Muscle layer of colon (tissue), 2 donors: ENCODE measurements at regions not wholly inside any gene's neighbourhood (a gene's known extent, or its start where the extent isn't known, plus 50 kb on each side); places are given as distances from the start of the nearest gene placed in this dataset.

Source experiments
- H3K27ac ChIP-seq: one replicate; pipeline ENCODE4 v1.7.0; 2013; ENCODE audit warnings: low read depth, mild to moderate bottlenecking, low read length, moderate library complexity
- H3K27me3 ChIP-seq, 2 donors: one replicate each; pipeline ENCODE4 v1.7.0; 2013; ENCODE audit warnings: low read length in 2 of 2, mild to moderate bottlenecking in 2 of 2; ENCODE audit not compliant: insufficient read depth in 2 of 2, control insufficient read depth in 1 of 2
- H3K36me3 ChIP-seq: one replicate; pipeline ENCODE4 v1.7.0; 2013; ENCODE audit warnings: mild to moderate bottlenecking, low read length; ENCODE audit not compliant: insufficient read depth
- H3K4me1 ChIP-seq: one replicate; pipeline ENCODE4 v1.7.0; 2013; ENCODE audit warnings: mild to moderate bottlenecking, low read length; ENCODE audit not compliant: insufficient read depth
- H3K4me3 ChIP-seq, 2 donors: one replicate each; pipeline ENCODE4 v1.7.0; 2013; ENCODE audit warnings: low read length in 2 of 2, low read depth in 1 of 2, mild to moderate bottlenecking in 1 of 2, moderate library complexity in 1 of 2
- H3K9ac ChIP-seq: one replicate; pipeline ENCODE4 v1.7.0; 2013; ENCODE audit warnings: low read length
- H3K9me3 ChIP-seq: one replicate; pipeline ENCODE4 v1.7.0; 2013; ENCODE audit warnings: mild to moderate bottlenecking, low read length
- donor health status: abdominal sarcoma.
- donor health status: Adenocarcinoma of cecum.

DNA sequence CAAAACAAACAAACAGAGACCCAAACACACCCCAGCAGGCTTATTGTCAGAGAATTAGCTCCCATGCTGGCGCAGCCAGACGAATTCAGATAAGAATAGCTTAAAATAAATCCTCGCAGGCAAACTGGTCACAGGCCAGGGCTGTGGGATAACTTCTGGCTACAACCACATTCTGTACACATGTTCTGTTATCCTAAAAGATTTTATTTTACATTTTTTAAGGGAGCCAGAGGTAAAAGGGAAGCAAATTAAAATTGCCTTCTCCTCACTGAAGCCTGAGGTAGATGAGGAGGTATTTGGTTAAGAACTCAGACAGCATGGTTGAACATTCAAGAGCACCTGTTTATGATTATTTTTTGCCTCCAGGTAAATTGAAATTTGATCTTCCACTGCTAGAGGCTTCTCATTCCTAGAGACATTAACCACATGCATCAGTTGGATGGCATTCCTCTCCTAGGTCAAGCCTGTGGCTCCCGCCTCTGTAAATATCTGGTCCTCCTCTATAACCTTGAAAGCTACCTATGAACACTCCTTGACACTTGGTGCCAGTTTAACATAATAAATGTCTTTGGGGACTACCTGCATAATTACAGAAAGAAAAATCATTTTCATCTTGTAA lies 190.3 kb downstream of the SATB1 start:
- Histone ChIP-seq H3K36me3 (no peaks in the 10 kb centered on the region), H3K4me3 (no peak overlapping the region), H3K4me1 (no peaks in the 10 kb centered on the region), H3K27ac (no peak overlapping the region), H3K27me3 (no peaks in the 10 kb centered on the region), H3K9me3 (no peaks in the 10 kb centered on the region), H3K9ac (no peak overlapping the region)

DNA sequence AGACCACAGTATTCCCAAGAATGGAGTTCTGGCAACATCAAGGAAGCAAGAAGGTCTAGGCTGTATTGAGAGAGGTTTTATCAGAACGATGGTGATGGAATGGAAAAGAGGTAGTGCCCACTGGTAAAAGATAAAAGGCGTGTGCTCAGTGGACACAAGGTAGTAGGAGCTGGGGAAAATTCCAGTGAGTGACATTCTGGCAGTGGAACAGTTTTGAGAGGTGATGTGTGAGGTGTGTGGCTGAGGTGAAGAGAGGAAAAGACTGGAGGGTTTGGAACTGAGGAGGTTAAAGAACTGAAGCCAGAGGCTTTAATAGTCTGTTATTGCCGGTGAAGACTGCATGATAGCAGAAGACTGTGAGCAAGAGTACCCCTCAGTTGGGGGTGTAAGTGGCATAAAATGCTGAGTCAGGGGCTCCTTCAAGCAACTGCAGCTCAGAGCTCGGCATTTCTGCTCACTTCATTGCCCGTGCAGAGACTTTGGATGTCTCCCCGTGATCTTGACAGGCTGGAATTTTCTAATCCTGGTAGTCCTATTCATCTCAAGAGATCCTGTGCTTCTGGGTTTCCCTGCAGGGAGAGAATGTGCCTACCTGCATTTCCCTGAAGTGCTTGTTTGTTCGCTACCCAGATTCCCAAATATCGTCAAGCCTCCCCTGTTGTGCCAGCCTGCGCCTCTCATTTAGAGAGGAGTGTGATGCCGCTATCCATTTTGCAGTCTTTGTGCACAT lies 191.0 kb downstream of the SATB1 start:
- Histone ChIP-seq H3K27ac (no peak overlapping the region), H3K27me3 (no peaks in the 10 kb centered on the region), H3K4me1 (no peaks in the 10 kb centered on the region), H3K36me3 (no peaks in the 10 kb centered on the region), H3K4me3 (no peak overlapping the region), H3K9me3 (no peaks in the 10 kb centered on the region), H3K9ac (no peak overlapping the region)

DNA sequence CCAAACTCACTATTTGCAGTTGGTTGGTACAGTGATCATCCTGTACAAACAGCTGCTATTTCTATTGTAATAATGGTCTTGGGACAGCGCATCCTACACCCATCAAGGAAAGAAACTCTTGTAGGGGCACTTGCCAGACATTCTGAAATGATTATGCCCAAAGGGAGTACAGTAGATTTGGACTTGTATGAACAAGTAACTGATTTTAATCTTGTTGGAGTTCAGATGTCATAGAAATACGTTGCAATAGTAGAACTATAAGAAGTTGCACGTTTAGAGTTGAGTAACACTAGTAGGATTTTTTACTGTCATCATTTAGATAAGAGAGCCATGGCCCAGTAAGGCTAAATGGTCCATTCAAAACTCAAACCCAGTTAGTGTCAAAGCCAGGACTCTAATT lies 192.8 kb downstream of the SATB1 start:
- H3K9me3 ChIP-seq: no peaks in the 10 kb centered on the region
- no peaks in the 10 kb centered on the region for H3K36me3 ChIP-seq
- H3K27ac ChIP-seq: no peak overlapping the region
- H3K4me3 ChIP-seq: no peak overlapping the region
- H3K4me1 ChIP-seq: no peaks in the 10 kb centered on the region
- H3K27me3 ChIP-seq: no peaks in the 10 kb centered on the region
- H3K9ac ChIP-seq: no peak overlapping the region

DNA sequence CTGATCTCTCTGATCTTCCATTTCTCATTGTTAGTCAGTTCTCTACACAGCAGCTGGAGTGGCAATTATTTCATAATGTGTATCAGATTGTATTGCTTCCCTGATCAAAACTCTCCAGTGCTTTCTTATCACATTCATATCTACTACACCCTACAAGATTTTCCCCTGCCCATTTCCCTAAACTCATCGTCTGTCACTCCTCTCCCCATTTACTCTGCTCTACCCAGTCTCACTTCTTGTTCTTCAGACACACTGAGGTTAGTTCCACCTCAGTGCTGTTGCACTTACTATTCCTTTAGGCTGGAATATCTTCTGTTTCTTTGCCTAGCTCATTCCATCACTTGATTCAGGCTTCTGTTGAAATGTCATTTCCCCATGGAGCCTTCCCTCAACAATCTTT lies 197.1 kb downstream of the SATB1 start:
- Histone ChIP-seq H3K4me3 (no peak overlapping the region), H3K27ac (no peak overlapping the region), H3K27me3 (no peaks in the 10 kb centered on the region), H3K36me3 (no peaks in the 10 kb centered on the region), H3K9me3 (no peaks in the 10 kb centered on the region), H3K9ac (no peak overlapping the region), H3K4me1 (no peaks in the 10 kb centered on the region)

DNA sequence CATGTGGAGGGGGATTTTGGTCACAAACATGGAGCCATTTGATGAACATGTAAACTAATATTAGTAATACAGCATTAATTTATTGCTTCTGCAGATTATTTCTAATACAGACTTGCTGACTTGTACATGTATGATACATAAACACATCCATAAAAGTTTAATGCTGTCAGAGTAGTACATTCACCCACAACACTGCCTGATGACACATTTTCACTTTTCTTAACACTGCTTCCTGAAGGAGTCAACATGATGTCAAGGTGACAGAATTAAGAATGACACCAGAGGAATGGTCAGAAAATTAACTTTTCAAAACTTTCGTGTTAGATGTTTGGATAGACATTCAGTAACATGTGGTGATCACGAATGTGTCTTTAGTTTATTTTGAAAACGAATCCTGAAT lies 199.4 kb downstream of the SATB1 start:
- Histone ChIP-seq H3K4me1 (no peaks in the 10 kb centered on the region), H3K9ac (no peak overlapping the region), H3K4me3 (no peak overlapping the region), H3K27ac (no peak overlapping the region), H3K27me3 (no peaks in the 10 kb centered on the region), H3K9me3 (no peaks in the 10 kb centered on the region), H3K36me3 (no peaks in the 10 kb centered on the region)

DNA sequence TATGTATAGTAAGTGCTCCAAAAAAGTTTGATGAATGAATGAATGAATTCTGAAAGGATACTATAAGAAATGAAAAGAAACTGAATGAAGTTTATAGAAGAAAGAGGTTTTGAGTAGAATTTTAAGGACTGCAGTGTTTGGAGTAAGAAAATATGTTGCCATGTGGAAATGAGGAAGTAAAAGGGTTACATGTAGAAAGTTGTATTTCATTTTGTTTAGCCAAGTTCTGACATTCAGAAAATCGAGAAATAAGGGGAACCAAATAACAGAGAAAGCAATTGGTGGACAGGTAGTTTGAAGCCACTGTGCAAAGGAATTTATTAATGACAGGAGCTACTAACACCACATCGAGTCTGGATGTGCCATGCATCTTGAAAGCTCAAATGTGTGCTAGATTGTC lies 200.7 kb downstream of the SATB1 start:
- no peak overlapping the region for H3K4me3 ChIP-seq
- no peaks in the 10 kb centered on the region for H3K36me3 ChIP-seq
- H3K9ac ChIP-seq: no peak overlapping the region
- H3K27ac ChIP-seq: no peak overlapping the region
- H3K9me3 ChIP-seq: no peaks in the 10 kb centered on the region
- no peaks in the 10 kb centered on the region for H3K4me1 ChIP-seq
- H3K27me3 ChIP-seq: no peaks in the 10 kb centered on the region

DNA sequence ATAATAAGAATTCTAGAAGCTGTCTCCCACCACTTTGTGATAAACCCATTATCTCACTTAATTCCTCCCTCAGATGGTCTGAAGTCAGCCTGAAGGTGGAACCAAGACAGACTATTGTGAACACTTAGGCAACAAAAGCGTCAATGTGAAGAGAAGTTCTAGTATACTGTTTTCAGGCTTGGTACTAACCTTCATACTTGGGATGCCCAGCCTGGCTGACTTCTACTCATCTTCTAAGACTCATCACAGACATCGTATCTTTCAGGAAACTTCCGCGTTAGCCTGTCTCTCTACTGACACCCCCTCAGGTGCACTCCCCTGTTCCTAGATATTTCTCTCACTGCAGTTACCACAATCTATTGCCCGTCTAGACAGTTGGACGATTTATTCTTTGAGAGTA lies 201.2 kb downstream of the SATB1 start:
- H3K27ac ChIP-seq: no peak overlapping the region
- H3K4me1 ChIP-seq: no peaks in the 10 kb centered on the region
- H3K9me3 ChIP-seq: no peaks in the 10 kb centered on the region

DNA sequence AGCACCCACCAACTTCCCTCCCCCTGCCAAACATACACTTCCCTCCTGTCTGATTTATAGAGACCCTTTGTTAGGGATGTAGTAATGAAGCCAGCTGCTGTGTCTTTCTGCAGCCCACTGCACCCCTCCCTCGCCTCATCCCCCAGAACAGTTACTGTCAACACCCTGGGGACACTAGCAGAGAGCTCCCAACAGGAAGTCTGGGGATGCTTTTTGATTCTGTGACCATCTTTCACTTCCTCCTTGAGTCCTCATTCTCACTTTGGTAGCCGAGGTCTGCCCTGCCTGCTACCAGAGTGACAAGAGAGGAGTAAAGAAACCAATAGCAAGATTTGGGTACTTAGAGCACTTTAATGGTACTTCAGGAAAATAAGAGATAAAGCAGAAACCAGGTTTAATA lies 201.6 kb downstream of the SATB1 start:
- H3K9ac ChIP-seq: no peak overlapping the region
- no peaks in the 10 kb centered on the region for H3K9me3 ChIP-seq
- H3K4me3 ChIP-seq: no peak overlapping the region
- no peaks in the 10 kb centered on the region for H3K4me1 ChIP-seq
- no peaks in the 10 kb centered on the region for H3K36me3 ChIP-seq
- no peaks in the 10 kb centered on the region for H3K27me3 ChIP-seq
- no peak overlapping the region for H3K27ac ChIP-seq

More for the DNA sequence above, 201.2 kb downstream of the SATB1 start:
- H3K36me3 ChIP-seq: no peaks in the 10 kb centered on the region
- no peak overlapping the region for H3K9ac ChIP-seq
- H3K4me3 ChIP-seq: no peak overlapping the region
- no peaks in the 10 kb centered on the region for H3K27me3 ChIP-seq

DNA sequence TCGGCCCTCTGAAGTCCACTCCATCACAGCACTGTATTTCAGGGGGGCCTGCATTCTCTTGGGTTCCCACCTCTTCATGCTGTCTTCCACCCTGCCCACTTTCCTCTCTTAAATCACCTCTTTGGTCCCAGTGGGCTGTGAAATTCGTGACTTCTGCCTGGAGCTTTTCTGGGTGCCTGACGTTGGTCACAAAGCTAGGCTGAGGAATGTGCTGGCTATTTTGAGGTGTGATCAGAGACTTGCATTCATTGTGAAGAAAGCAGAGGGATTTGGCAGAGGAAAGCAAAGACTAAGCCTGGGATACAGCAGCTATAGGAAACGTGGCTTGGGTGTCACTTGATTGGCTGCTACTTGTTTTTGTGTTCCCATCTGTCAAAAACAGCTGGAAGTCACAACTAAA lies 202.5 kb downstream of the SATB1 start:
- Histone ChIP-seq H3K9me3 (no peaks in the 10 kb centered on the region), H3K9ac (no peak overlapping the region), H3K27me3 (no peaks in the 10 kb centered on the region), H3K4me3 (no peak overlapping the region), H3K4me1 (peaks cover 4% of the 10 kb centered on the region), H3K27ac (no peak overlapping the region), H3K36me3 (no peaks in the 10 kb centered on the region)

DNA sequence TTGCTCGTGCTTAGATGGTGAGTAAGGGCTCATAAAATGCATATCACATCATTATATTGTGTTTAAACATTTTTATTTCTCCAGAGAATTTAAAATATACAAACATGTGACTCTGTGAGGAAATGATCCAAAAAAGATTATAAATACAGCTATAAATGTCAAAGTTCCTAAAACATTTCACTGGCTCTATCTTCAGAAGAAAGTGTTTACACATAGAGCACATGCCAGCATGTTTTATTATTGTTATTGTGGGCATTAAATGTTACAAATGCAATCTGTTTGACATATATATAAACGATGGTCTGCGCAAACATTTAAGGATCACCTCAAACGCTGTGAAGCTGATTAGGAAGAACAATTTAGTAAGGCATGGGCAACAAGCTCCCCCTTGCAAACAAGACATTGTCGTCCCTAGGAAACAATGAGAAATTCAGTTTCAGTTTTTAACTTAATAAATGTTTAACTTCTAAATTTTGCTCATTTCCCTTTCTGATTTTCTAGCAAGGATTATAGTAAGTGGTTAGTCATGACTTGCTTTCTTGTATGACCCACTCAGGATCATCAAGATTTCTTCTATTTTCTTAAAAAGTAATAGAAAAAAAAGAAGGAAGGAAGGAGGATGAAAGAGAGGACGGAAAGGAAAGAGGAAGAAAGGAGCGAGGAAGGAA lies 207.5 kb downstream of the SATB1 start:
- peaks cover 4% of the 10 kb centered on the region for H3K4me1 ChIP-seq
- H3K36me3 ChIP-seq: no peaks in the 10 kb centered on the region
- H3K4me3 ChIP-seq: no peak overlapping the region
- no peaks in the 10 kb centered on the region for H3K9me3 ChIP-seq
- H3K27ac ChIP-seq: peak overlapping the region; percentile 23
- no peaks in the 10 kb centered on the region for H3K27me3 ChIP-seq
- H3K9ac ChIP-seq: no peak overlapping the region

DNA sequence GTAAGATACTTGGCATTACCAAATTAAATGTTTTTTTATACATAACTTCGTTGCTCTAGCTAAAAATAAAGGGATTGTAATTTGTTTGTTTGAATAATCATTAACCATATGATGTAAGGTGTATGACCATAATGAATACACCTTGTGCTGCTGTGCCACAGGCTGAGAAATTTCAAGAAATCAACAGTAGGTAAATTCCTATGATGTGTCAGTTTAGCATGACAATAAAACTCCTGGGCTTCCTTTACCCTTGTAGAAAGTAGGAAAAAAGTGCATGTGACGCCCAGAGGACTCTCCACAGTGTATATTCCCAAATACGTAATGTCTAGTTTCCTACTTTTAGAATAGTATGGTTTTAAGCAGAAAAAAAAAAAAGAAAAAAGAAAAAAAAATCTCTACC lies 208.1 kb downstream of the SATB1 start:
- Histone ChIP-seq H3K27ac (peak overlapping the region; percentile 12), H3K4me1 (peaks cover 4% of the 10 kb centered on the region), H3K4me3 (no peak overlapping the region), H3K9ac (no peak overlapping the region), H3K9me3 (no peaks in the 10 kb centered on the region), H3K27me3 (no peaks in the 10 kb centered on the region), H3K36me3 (no peaks in the 10 kb centered on the region)
